Stimulated activated naive CD8-positive, alpha-beta T cell treated with anti-CD3 and anti-CD28 coated beads, Interleukin-15, amount 100 ng/mL, for 72 hours (primary cell): ENCODE measurements at regions not wholly inside any gene's neighbourhood (a gene's known extent, or its start where the extent isn't known, plus 50 kb on each side); places are given as distances from the start of the nearest gene placed in this dataset.

ENCODE experiments used
- ATAC-seq: fragments of 150-1000 bp; cut with Tn5 transposase; 2 replicates; pipeline ENCODE4 v1.10.0; 2021; ENCODE audit warnings: mild to moderate bottlenecking, moderate library complexity
- DNase-seq, 2 donors: peaks; one replicate each; pipeline ENCODE4 v3.0.0; 2021 to 2022
- H3K27ac Mint-ChIP-seq, 2 donors: one replicate each; pipeline ENCODE4 v1.8.0; 2022; ENCODE audit warnings: mild to moderate bottlenecking in 2 of 2, mixed read lengths in 2 of 2, moderate library complexity in 2 of 2
- H3K27me3 Mint-ChIP-seq: one replicate; pipeline ENCODE4 v1.8.0; 2022; ENCODE audit warnings: mixed read lengths
- H3K4me1 Mint-ChIP-seq: one replicate; pipeline ENCODE4 v1.8.0; 2022; ENCODE audit warnings: mild to moderate bottlenecking, mixed read lengths
- H3K4me3 Mint-ChIP-seq, 2 donors: one replicate each; pipeline ENCODE4 v1.8.0; 2022; ENCODE audit warnings: mild to moderate bottlenecking in 2 of 2, mixed read lengths in 2 of 2, moderate library complexity in 1 of 2
- H3K9me3 Mint-ChIP-seq, 2 donors: one replicate each; pipeline ENCODE4 v1.8.0; 2022; ENCODE audit warnings: mixed read lengths in 2 of 2

- Mint-ChIP-seq H3K27me3 (peaks cover 2% of the 10 kb centered on the region), H3K4me3 (peak overlapping the region in 1 of 2 donors; percentile 60), H3K27ac (peak overlapping the region in 1 of 2 donors; percentile 63), H3K4me1 (peaks cover 30% of the 10 kb centered on the region), H3K9me3 (no peaks in the 10 kb centered on the region)
- no peak for DNase-seq
- ATAC-seq, result no peak
Observed at GRCh38 chr10:78981970-78982281, 86.8 kb upstream of the ZMIZ1 start.

- H3K27me3 Mint-ChIP-seq, result no peaks in the 10 kb centered on the region
- H3K4me3 Mint-ChIP-seq, result no peak overlapping the region
- peaks cover 22% of the 10 kb centered on the region for H3K4me1 Mint-ChIP-seq
- no peak overlapping the region for H3K27ac Mint-ChIP-seq
- H3K9me3 Mint-ChIP-seq, result no peaks in the 10 kb centered on the region
- DNase-seq (no peak), ATAC-seq (no peak)
Observed at GRCh38 chr10:78982726-78983125, 86.0 kb upstream of the ZMIZ1 start.

- DNase-seq (no peak), ATAC-seq (no peak)
- Mint-ChIP-seq H3K9me3 (no peaks in the 10 kb centered on the region), H3K27ac (no peak overlapping the region), H3K4me3 (no peak overlapping the region), H3K27me3 (no peaks in the 10 kb centered on the region), H3K4me1 (peaks cover 16% of the 10 kb centered on the region)
Observed at GRCh38 chr10:78983608-78984007, 85.2 kb upstream of the ZMIZ1 start.

- ATAC-seq (no peak), DNase-seq (no peak)
- Mint-ChIP-seq H3K27me3 (no peaks in the 10 kb centered on the region), H3K27ac (peak overlapping the region in 1 of 2 donors; percentile 83), H3K4me1 (peaks cover 19% of the 10 kb centered on the region), H3K4me3 (no peak overlapping the region), H3K9me3 (no peaks in the 10 kb centered on the region)
Observed at GRCh38 chr10:78985973-78986818, 82.6 kb upstream of the ZMIZ1 start.

- Mint-ChIP-seq H3K4me1 (peaks cover 31% of the 10 kb centered on the region), H3K27ac (no peak overlapping the region), H3K4me3 (no peak overlapping the region), H3K27me3 (no peaks in the 10 kb centered on the region), H3K9me3 (no peaks in the 10 kb centered on the region)
- peak; percentile 82 for ATAC-seq
- DNase-seq, result no peak
Observed at GRCh38 chr10:78991187-78991586, 77.6 kb upstream of the ZMIZ1 start.

- Mint-ChIP-seq H3K4me3 (peak overlapping the region; percentile 19 to 71), H3K27ac (no peak overlapping the region), H3K9me3 (no peaks in the 10 kb centered on the region), H3K4me1 (peaks cover 31% of the 10 kb centered on the region), H3K27me3 (no peaks in the 10 kb centered on the region)
- DNase-seq (peak; percentile 35 to 44), ATAC-seq (peak; percentile 88)
Observed at GRCh38 chr10:78992333-78992732, 76.4 kb upstream of the ZMIZ1 start.

- H3K4me3 Mint-ChIP-seq, result no peak overlapping the region
- peaks cover 31% of the 10 kb centered on the region for H3K4me1 Mint-ChIP-seq
- no peaks in the 10 kb centered on the region for H3K27me3 Mint-ChIP-seq
- no peaks in the 10 kb centered on the region for H3K9me3 Mint-ChIP-seq
- ATAC-seq (no peak), DNase-seq (no peak)
- peak overlapping the region in 1 of 2 donors; percentile 78 for H3K27ac Mint-ChIP-seq
Observed at GRCh38 chr10:78993261-78993945, 75.4 kb upstream of the ZMIZ1 start.

- Mint-ChIP-seq H3K4me1 (peaks cover 22% of the 10 kb centered on the region), H3K4me3 (no peak overlapping the region), H3K9me3 (no peaks in the 10 kb centered on the region), H3K27ac (no peak overlapping the region), H3K27me3 (no peaks in the 10 kb centered on the region)
- ATAC-seq (no peak), DNase-seq (no peak)
Observed at GRCh38 chr10:78995987-78996791, 72.6 kb upstream of the ZMIZ1 start.

- no peak for ATAC-seq
- Mint-ChIP-seq H3K9me3 (no peaks in the 10 kb centered on the region), H3K27ac (no peak overlapping the region), H3K27me3 (no peaks in the 10 kb centered on the region), H3K4me1 (peaks cover 23% of the 10 kb centered on the region), H3K4me3 (no peak overlapping the region)
- DNase-seq, result no peak
Observed at GRCh38 chr10:78996792-78997129, 72.0 kb upstream of the ZMIZ1 start.

- ATAC-seq (no peak), DNase-seq (no peak)
- H3K9me3 Mint-ChIP-seq, result no peaks in the 10 kb centered on the region
- H3K27ac Mint-ChIP-seq, result no peak overlapping the region
- H3K27me3 Mint-ChIP-seq, result no peaks in the 10 kb centered on the region
- peaks cover 11% of the 10 kb centered on the region for H3K4me1 Mint-ChIP-seq
- no peak overlapping the region for H3K4me3 Mint-ChIP-seq
Observed at GRCh38 chr10:78997635-78998618, 70.8 kb upstream of the ZMIZ1 start.

GRCh38 chr10:79001082-79001885 lies 67.5 kb upstream of the ZMIZ1 start:
- ATAC-seq (no peak), DNase-seq (no peak)
- Mint-ChIP-seq H3K27ac (peak overlapping the region in 1 of 2 donors; percentile 68), H3K4me1 (peaks cover 15% of the 10 kb centered on the region), H3K27me3 (no peaks in the 10 kb centered on the region), H3K9me3 (no peaks in the 10 kb centered on the region), H3K4me3 (no peak overlapping the region)

GRCh38 chr10:79002336-79002735 lies 66.4 kb upstream of the ZMIZ1 start:
- no peak for DNase-seq
- no peaks in the 10 kb centered on the region for H3K27me3 Mint-ChIP-seq
- ATAC-seq, result no peak
- H3K27ac Mint-ChIP-seq, result no peak overlapping the region
- no peaks in the 10 kb centered on the region for H3K9me3 Mint-ChIP-seq
- no peak overlapping the region for H3K4me3 Mint-ChIP-seq
- peaks cover 15% of the 10 kb centered on the region for H3K4me1 Mint-ChIP-seq

GRCh38 chr10:79003183-79004100 lies 65.3 kb upstream of the ZMIZ1 start:
- DNase-seq, result no peak
- no peak for ATAC-seq
- peaks cover 15% of the 10 kb centered on the region for H3K4me1 Mint-ChIP-seq
- no peak overlapping the region for H3K4me3 Mint-ChIP-seq
- H3K9me3 Mint-ChIP-seq, result no peaks in the 10 kb centered on the region
- no peaks in the 10 kb centered on the region for H3K27me3 Mint-ChIP-seq
- H3K27ac Mint-ChIP-seq, result no peak overlapping the region
